GM12874 (cell line): ENCODE measurements at regions not wholly inside any gene's neighbourhood (a gene's known extent, or its start where the extent isn't known, plus 50 kb on each side); places are given as distances from the start of the nearest gene placed in this dataset.

Source experiments
- TF ChIP-seq, protein P1 (sequence below): IDR thresholded peaks from 2 replicates; pipeline ENCODE4 v1.5.1; 2011; ENCODE audit warnings: low read depth, mild to moderate bottlenecking, control low read depth, low read length, moderate library complexity; ENCODE audit not compliant: insufficient read depth

DNA sequence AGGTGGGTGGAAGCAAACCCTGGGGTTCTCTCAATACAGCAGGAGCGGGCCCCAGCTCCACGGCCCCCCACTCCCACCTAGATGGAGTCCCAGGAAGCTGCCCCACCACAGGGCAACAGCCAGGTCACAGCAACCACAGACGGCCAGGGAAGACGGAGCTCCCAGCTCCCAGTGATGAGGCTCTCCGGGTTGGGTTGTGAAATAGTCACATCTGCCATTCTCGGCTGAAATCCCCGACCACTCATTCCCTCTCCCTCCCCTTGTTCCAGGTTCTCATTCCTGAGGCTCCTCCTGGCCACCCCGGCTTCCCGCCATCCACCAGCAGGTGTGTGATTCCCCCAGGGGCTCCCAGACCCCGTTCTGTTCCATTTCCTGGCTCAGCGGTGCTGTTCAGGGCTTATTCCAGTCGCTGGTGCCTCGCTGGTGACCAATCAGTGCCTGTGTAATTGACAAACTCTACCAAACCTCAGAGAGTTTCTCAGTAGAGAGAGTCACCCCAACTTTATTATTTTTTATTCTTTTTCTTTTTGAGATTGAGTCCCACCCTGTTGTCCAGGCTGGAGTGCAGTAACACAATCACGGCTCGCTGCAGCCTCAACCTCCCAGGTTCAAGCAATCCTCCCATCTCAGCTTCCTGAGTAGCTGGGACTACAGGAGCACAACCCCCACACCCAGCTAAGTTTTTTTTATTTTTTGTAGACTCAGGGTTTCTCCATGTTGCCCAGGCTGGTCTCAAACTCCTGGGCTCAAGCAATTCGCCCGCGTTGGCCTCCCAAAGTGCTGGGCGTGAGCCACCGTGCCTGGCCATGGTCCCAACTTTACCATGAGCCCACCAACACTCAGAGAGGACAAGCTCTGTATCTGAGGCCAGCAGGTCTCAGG lies 63.2 kb downstream of the SHANK2 start:
- TF ChIP-seq, protein P1, sequence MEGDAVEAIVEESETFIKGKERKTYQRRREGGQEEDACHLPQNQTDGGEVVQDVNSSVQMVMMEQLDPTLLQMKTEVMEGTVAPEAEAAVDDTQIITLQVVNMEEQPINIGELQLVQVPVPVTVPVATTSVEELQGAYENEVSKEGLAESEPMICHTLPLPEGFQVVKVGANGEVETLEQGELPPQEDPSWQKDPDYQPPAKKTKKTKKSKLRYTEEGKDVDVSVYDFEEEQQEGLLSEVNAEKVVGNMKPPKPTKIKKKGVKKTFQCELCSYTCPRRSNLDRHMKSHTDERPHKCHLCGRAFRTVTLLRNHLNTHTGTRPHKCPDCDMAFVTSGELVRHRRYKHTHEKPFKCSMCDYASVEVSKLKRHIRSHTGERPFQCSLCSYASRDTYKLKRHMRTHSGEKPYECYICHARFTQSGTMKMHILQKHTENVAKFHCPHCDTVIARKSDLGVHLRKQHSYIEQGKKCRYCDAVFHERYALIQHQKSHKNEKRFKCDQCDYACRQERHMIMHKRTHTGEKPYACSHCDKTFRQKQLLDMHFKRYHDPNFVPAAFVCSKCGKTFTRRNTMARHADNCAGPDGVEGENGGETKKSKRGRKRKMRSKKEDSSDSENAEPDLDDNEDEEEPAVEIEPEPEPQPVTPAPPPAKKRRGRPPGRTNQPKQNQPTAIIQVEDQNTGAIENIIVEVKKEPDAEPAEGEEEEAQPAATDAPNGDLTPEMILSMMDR, result no peak

DNA sequence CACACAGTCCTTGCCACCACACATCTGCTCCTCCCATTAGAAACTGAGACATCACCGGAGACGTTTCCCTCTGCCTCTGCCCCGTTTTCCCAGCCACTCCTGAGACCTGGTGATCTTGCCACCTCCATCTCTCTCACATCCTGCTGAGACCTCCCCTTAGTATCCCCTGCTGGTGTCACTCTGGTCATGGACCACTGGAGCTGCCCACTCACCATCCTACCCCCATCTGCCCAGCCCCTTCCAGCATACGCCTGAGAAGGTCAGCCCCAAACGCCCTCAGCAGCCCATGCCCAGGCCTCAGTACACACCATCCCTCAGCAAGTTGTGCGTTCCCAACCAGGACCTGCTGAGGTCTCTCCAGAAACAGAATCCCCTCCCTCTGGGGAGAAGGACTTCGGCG lies 64.3 kb downstream of the SHANK2 start:
- TF ChIP-seq, protein P1, result no peak

DNA sequence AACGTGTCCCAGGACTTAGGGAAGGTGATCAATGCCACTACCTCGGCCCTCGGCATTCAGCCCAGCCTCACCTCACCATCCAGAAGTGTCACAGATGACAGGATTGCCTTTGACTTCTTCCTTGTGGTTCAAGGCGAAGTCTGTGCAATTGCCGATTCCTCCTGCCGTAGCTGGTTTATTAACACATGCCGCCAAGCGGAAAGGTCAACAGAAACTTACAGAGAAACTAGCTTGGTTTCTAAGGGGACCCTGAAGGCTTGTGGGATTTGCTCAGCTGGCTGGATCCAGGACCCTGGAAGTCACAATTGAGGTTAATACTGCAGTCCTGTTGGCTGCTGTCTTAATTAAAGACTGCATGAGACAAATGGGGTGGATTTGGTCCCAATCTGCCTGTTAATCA lies 65.6 kb downstream of the SHANK2 start:
- TF ChIP-seq, protein P1, result no peak

DNA sequence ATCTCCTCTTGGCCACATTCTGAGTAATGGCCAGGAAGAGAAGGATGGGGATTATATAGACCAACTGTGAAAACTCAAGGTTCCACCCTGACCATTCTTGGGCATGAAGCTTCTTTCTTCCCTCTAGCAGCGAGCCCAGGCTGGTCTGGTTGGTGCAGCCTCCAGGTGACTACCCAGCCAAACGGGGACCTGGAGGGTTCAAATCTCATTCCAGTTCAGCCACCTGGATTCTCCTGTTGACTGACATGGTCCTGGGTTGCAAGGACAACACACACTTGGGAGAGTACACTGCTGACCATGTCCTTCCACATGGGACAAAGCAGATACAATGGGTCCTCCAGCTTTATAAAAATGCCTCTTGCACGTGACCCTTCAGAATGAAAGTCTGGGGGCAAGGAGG lies 67.0 kb downstream of the SHANK2 start:
- TF ChIP-seq, protein P1, result no peak

DNA sequence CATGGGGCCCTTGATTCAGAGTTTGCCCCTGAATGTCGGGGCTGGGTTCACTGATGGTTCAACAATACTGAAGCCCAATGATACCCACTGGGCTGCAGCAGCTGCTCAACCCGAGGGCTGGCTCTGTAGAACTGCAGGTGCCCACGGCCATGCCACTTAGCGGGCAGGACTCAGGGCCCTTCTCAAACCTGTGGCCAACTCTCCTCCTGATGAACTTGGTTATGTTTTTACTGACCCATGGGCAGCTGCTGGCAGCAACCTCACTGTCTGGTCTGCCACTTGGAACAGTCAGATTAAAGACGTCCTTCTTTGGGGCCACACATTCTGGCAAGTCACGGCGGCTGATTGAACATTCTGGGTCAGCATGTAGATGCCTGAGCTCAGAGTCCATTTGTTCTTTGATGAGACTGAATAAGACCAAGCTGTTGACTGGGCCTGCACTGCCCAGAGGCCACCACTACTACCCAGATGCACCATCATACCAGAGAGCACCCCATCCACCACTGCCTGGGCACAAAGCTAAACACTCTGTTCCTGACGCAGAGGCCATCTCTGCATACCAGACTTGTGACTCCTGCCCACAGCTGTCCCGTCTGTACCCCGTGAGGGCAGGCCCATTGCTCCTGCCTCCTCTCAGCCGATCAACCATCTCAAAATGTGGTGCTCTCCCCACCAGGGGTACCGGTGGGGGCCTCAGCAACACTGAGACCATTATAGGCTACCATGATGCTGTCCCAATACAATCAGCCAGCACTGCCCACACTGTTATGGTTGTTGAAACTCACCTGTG lies 67.8 kb downstream of the SHANK2 start:
- TF ChIP-seq, protein P1, result no peak

DNA sequence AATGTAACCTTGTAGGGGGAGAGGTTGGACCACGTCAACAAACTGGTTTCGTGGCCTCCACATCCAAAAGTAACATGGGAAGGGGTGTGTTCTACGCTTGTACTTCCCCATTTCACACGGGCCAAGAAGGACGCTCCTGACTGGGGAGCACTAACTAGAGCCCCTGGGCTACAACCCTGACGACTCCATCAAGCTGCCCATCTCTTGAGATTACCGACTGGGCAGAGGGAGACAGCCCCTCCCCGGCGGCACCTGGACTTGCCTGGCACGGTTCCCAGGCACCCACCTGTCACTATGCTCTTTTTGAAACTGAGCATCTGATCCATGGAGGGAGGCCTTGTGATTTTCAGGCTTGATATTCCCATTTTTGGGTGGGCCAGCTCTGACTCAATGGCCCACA lies 68.5 kb downstream of the SHANK2 start:
- TF ChIP-seq, protein P1, result no peak
